Kidney (tissue), 13 donors: ENCODE measurements at regions not wholly inside any gene's neighbourhood (a gene's known extent, or its start where the extent isn't known, plus 50 kb on each side); places are given as distances from the start of the nearest gene placed in this dataset.

ENCODE experiments used
- DNase-seq, 5 donors: peaks; one replicate each; pipeline ENCODE4 v3.0.0-alpha.2; 2013 to 2020
- FAIRE-seq: peaks from 2 replicates; lab custom pipeline; 2012; peaks lifted over from hg19 to GRCh38; lab: Jason Lieb, UNC
- H3K27ac ChIP-seq, 2 donors: one replicate each; pipeline ENCODE4 v1.7.0; 2013; ENCODE audit warnings: low read depth in 2 of 2, low read length in 2 of 2, inconsistent platforms in 1 of 2
- H3K27me3 ChIP-seq: one replicate; pipeline ENCODE4 v1.7.1; 2013; ENCODE audit warnings: low read length, inconsistent platforms; ENCODE audit not compliant: control insufficient read depth, insufficient read depth
- H3K36me3 ChIP-seq, 3 donors: one replicate each; pipeline versions ENCODE4 v1.7.0 to v1.7.1; 2013; ENCODE audit warnings: low read length in 3 of 3, control low read depth in 1 of 3, inconsistent platforms in 1 of 3; ENCODE audit not compliant: insufficient read depth in 3 of 3, control insufficient read depth in 2 of 3
- H3K4me1 ChIP-seq, 3 donors: one replicate each; pipeline versions ENCODE4 v1.7.0 to v1.7.1; 2013; ENCODE audit warnings: low read length in 3 of 3, inconsistent platforms in 1 of 3, low read depth in 1 of 3; ENCODE audit not compliant: control insufficient read depth in 2 of 3, insufficient read depth in 2 of 3
- H3K4me3 ChIP-seq, 3 donors: one replicate each; pipeline versions ENCODE4 v1.7.0 to v1.8.1; 2013; ENCODE audit warnings: low read length in 3 of 3, control low read depth in 1 of 3, inconsistent platforms in 1 of 3
- H3K9ac ChIP-seq, 3 donors: one replicate each; pipeline versions ENCODE4 v1.7.0 to v1.7.1; 2013; ENCODE audit warnings: low read length in 3 of 3, control low read depth in 1 of 3, inconsistent platforms in 1 of 3
- H3K9me3 ChIP-seq, 3 donors: one replicate each; pipeline versions ENCODE4 v1.7.0 to v1.7.1; 2013; ENCODE audit warnings: low read length in 3 of 3, control low read depth in 1 of 3, inconsistent platforms in 1 of 3; ENCODE audit not compliant: control insufficient read depth in 2 of 3, insufficient read depth in 1 of 3
- CTCF ChIP-seq: IDR thresholded peaks from 3 replicates; pipeline ENCODE4 v1.5.1; 2012; ENCODE audit warnings: mild to moderate bottlenecking, moderate library complexity, borderline replicate concordance; ENCODE audit not compliant: insufficient read depth; ENCODE audit errors: extremely low read depth
- intact Hi-C: fragments of 100-400 bp; cut with DNase I; formaldehyde crosslinking; loops from one replicate; pipeline ENCODE4 v1.11.1; 2022
- donor health status: control.
- donor health status: control.
- donor health status: control.
- donor health status: control.
- donor health status: control.
- donor health status: DM: yes; HTN: yes; CAD: no.
- donor health status: Normal renal cell carcinoma (clear cell type).

- DNase-seq = no peak
- intact Hi-C loops = no loop called here
Measured at GRCh38 chr13:34627509-34628208, 314.4 kb upstream of the NBEA start.

DNA sequence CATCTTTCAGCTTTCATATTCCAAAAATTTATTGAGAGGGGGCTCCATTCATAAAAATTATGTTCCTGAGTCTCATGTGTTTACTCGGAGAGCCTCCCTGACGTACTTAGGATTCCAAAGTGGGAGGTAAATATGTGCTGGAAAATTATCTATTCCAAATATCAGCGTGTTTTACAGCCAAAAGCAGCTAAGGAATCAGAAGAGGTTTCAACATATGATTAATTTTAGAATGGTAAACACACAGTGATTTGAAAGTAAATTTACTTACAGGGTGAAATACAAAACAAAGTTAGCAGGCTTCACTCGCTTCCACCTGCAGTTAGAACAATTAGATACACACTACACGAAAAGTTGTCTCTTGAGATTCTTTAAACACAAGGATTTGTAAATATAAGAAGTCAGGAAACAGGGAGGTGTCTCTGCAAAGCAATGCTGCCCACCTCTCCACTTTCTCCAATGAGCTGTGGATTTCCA, 313.8 kb upstream of the NBEA start:
- no peak overlapping the region for H3K27ac ChIP-seq
- no peaks in the 10 kb centered on the region for H3K4me1 ChIP-seq
- no peak overlapping the region for H3K9ac ChIP-seq
- no peak overlapping the region for H3K4me3 ChIP-seq
- intact Hi-C loops = no loop called here
- DNase-seq = no peak
- no peaks in the 10 kb centered on the region for H3K27me3 ChIP-seq
- FAIRE-seq = no peak
- H3K9me3 ChIP-seq = no peaks in the 10 kb centered on the region
- H3K36me3 ChIP-seq = no peaks in the 10 kb centered on the region
- TF ChIP-seq CTCF = no peak

More at GRCh38 chr13:34627509-34628208, 314.4 kb upstream of the NBEA start:
- Histone ChIP-seq H3K9ac (no peak overlapping the region), H3K4me1 (no peaks in the 10 kb centered on the region), H3K27ac (no peak overlapping the region), H3K4me3 (no peak overlapping the region), H3K36me3 (no peaks in the 10 kb centered on the region), H3K9me3 (no peaks in the 10 kb centered on the region), H3K27me3 (no peaks in the 10 kb centered on the region)
- no peak for TF ChIP-seq CTCF
- no peak for FAIRE-seq

DNA sequence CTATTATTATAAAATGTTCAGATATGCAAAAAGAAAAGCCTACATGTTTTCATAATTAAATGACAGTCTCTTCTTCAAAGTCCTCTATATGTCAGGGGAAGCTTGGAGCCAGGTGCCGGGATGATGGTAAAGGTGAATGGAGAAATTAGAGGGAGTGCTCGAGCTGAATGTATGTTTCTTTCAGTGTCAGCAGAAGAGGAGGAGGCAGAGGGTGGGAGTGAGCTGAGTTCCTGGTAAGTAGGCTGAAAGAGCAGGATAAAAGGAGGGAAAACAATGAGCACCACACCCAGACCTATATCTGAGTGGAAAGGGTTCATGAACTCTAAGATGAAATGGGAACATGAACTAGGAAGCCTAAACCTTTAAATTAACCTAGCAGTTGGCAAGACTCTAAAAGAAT, 307.6 kb upstream of the NBEA start:
- Histone ChIP-seq H3K9me3 (no peaks in the 10 kb centered on the region), H3K27ac (no peak overlapping the region), H3K36me3 (no peaks in the 10 kb centered on the region), H3K4me3 (no peak overlapping the region), H3K4me1 (no peaks in the 10 kb centered on the region), H3K27me3 (no peaks in the 10 kb centered on the region), H3K9ac (no peak overlapping the region)
- FAIRE-seq = no peak
- no peak for DNase-seq
- no peak for TF ChIP-seq CTCF
- intact Hi-C loops = no loop called here

GRCh38 chr13:34637138-34637537, 304.9 kb upstream of the NBEA start:
- TF ChIP-seq CTCF = no peak
- Histone ChIP-seq H3K9ac (no peak overlapping the region), H3K36me3 (no peaks in the 10 kb centered on the region), H3K4me1 (no peaks in the 10 kb centered on the region), H3K9me3 (no peaks in the 10 kb centered on the region), H3K27me3 (no peaks in the 10 kb centered on the region), H3K4me3 (no peak overlapping the region), H3K27ac (no peak overlapping the region)
- DNase-seq (no peak), FAIRE-seq (no peak)
- intact Hi-C loops = no loop called here
